ENCODE measurements at regions not wholly inside any gene's neighbourhood (a gene's known extent, or its start where the extent isn't known, plus 50 kb on each side); places are given as distances from the start of the nearest gene placed in this dataset.

DNA sequence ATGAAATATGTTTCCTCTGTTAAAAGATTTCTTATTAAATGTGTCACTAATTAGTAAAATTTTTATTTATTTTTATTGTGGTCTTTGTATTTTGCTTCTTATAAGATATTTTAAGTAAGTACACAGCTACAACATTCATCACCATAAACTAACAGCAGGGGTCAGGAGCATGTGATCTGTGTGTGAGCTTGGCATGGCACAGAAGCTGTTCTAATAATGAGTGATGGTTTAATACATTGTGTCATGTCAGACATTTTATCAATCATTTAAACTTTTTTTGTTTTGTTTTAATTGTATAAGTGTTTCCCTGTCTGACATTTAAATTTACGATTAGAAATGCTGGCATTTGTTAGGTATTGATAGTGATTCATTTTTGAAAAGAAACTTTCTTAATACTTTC is 585.4 kb downstream of the DSC3 start:
- TF ChIP-seq CTCF (conservative IDR thresholded peaks at IDR 0.05; ENCODE audit: low read depth, low read length) (no peak), EZH2 (IDR thresholded peaks at IDR 0.05; ENCODE audit: borderline replicate concordance, low read depth, low read length, poor library complexity, severe bottlenecking) (no peak)

Data from A673 (cell line).